ENCODE measurements at regions not wholly inside any gene's neighbourhood (a gene's known extent, or its start where the extent isn't known, plus 50 kb on each side); places are given as distances from the start of the nearest gene placed in this dataset.

GRCh38 chr14:84969501-84969900 lies 560.4 kb upstream of the FLRT2 start:
- no peak for TF ChIP-seq JUN (IDR thresholded peaks at IDR 0.05; ENCODE audit: borderline replicate concordance, insufficient read depth, insufficient read length, low read depth)
- TF ChIP-seq MAX (IDR thresholded peaks at IDR 0.05; ENCODE audit: insufficient read depth, insufficient read length): no peak
- TF ChIP-seq CTCF (IDR thresholded peaks at IDR 0.05; ENCODE audit: extremely low read depth in 1 of 2, insufficient read depth in 1 of 2, low read depth in 1 of 2, low read length in 2 of 2): no peak
- TF ChIP-seq GATA2 (IDR thresholded peaks at IDR 0.05; ENCODE audit: insufficient read depth, insufficient read length, low read depth, low read length): no peak
- TF ChIP-seq POLR2AphosphoS5 (IDR thresholded peaks at IDR 0.05; ENCODE audit: insufficient read depth, low read depth, low read length): no peak
- TF ChIP-seq MYC (IDR thresholded peaks at IDR 0.05; ENCODE audit: low read depth, low read length): no peak
- TF ChIP-seq FOS (IDR thresholded peaks at IDR 0.05; ENCODE audit: borderline replicate concordance, insufficient read depth, low read length): no peak
- ChIA-PET CTCF (no interaction called here), POLR2A (no interaction called here)
- H3K27ac ChIP-seq (ENCODE audit: insufficient read depth, low read depth, low read length): no peak overlapping the region
- no peak overlapping the region for H3K9ac ChIP-seq (replicated peaks; ENCODE audit: extremely low read depth, insufficient read depth, low read length)
- H3K4me1 ChIP-seq (ENCODE audit: control insufficient read depth, extremely low read depth, insufficient read depth, low read length): peaks cover 17% of the 10 kb centered on the region
- no peak overlapping the region for H3K4me3 ChIP-seq (replicated peaks in 1 of 3; ENCODE audit: insufficient read depth in 1 of 3, low read depth in 1 of 3, low read length in 3 of 3)
- H2AFZ ChIP-seq (ENCODE audit: low read depth, low read length): peak overlapping the region; percentile 30
- no peaks in the 10 kb centered on the region for H3K36me3 ChIP-seq (ENCODE audit: control insufficient read depth in 2 of 2, extremely low read depth in 1 of 2, insufficient read depth in 2 of 2, low read length in 2 of 2)
- dilution Hi-C loops (cut with MboI; ENCODE audit: extremely low pct_ligation_motif_present, low sequenced_read_pairs) (no loop called here), intact Hi-C loops (cut with micrococcal nuclease) (loop anchor here (5.0 to 10.0 kb wide), 3 partner anchors 347 to 825 kb away; no protein-coding TSS in a partner anchor)
- no peaks in the 10 kb centered on the region for H3K9me1 ChIP-seq (replicated peaks; ENCODE audit: control insufficient read depth, extremely low read depth, insufficient read depth, low read length)
- no peak overlapping the region for H3K4me2 ChIP-seq (ENCODE audit: insufficient read depth, low read length)
- no peaks in the 10 kb centered on the region for H3K27me3 ChIP-seq (ENCODE audit: control insufficient read depth in 2 of 2, insufficient read depth in 2 of 2, low read length in 2 of 2)
- H3K79me2 ChIP-seq (ENCODE audit: control insufficient read depth, insufficient read depth, low read length): no peaks in the 10 kb centered on the region
- DNase-seq (ENCODE audit: low read depth, low spot score): no peak
- H3K9me3 ChIP-seq (replicated peaks; ENCODE audit: control insufficient read depth, insufficient read depth, low read length): no peaks in the 10 kb centered on the region
- H4K20me1 ChIP-seq (replicated peaks; ENCODE audit: control insufficient read depth, extremely low read depth, insufficient read depth, low read length): no peaks in the 10 kb centered on the region
- no peak for FAIRE-seq
- no TSS peak for BruUV-seq (replicated peaks)
